ENCODE measurements at regions not wholly inside any gene's neighbourhood (a gene's known extent, or its start where the extent isn't known, plus 50 kb on each side); places are given as distances from the start of the nearest gene placed in this dataset.

DNA sequence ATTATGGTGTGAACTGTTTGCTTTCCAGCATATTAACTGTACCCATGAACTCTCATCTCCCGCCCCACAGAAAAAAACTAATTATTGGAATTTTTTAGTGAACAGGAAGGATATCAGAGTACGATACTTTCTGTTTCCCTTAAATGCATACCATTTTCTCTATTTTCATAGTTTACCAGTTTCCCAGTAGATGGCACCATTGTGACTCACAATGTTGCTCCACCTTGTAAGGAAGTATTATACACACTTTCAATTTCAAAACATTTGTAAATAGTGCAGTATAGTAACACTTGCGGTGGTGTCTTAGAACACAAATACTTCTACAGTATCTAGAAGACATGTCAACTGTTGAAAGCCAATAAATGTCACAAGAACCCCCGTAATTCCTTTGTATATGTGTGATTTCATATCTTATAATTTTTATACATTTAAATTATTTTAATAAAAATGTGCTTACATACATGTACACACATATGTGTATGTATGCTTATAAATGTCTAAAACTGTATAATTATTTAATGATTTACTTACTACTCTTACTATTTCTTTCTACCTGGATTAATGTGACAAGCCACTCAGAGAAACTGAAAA is 167.3 kb downstream of the SLIT2 start:
- H3K36me3 ChIP-seq (ENCODE audit: insufficient read depth, low read length) = no peaks in the 10 kb centered on the region
- TF ChIP-seq FOXP2 (optimal IDR thresholded peaks at IDR 0.05; ENCODE audit: control extremely low read depth, extremely low read length, insufficient read depth) (no peak), POLR2AphosphoS5 (IDR thresholded peaks at IDR 0.05; ENCODE audit: borderline replicate concordance, low read depth, low read length) (no peak), EZH2 (IDR thresholded peaks at IDR 0.05) (no peak)
- peak overlapping the region; percentile 45 for H3K9ac ChIP-seq (ENCODE audit: insufficient read length)
- DNase-seq (ENCODE audit: low read depth, low spot score) = no peak
- H3K9me3 ChIP-seq (ENCODE audit: low read depth, low read length) = no peaks in the 10 kb centered on the region
- H3K4me3 ChIP-seq = peak overlapping the region; percentile 59
- H3K27ac ChIP-seq = no peak overlapping the region

DNA sequence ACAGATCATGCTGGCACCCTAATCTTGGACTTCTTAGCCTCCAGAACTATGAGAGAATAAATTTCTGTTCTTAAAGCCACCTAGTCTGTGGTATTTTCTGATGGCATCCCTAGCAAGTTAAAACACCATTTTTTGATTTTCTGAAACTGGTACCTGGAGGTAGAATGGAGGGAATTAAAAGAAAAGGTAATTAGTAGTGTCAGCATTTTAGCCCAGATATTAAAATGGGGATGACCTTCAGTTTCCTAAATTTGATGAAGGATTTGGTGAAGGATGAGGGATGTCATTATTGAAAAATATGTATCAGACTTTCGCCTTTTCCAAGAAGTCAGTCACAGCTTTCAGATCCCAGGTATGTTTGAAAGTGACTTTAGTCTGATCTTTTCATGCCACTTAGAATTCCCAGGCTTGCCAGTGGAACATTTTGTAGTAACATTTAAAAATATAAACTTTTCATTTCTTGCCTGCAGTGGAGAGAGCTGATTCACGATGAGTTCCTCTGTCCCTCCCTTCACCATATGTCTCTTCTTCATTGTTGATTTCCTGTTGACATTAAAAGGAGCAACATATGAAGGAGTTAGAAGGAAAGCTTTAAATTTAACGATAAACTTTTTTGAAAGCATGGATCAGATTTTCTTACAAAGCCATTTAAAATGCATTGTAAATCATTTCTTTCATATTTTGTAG is 169.4 kb downstream of the SLIT2 start:
- no peaks in the 10 kb centered on the region for H3K36me3 ChIP-seq (ENCODE audit: insufficient read depth, low read length)

DNA sequence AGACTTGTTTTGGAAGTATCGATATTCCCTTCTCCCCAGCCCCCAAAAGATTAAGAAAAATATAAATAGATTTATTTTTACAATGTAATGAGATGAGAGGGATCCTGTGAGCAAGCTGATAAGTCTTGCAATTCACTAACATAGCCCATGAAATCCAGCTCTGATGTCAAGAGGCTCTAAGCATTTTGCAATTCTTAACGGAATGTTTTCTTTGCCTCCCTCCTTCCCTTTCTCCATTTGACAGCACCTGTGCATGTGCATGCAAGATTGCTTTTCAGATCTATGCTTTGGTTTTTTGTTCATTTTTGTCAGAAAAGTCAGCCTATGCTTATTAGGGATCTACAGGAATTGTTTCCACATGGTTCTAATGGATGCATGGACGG is 169.9 kb downstream of the SLIT2 start:
- Histone ChIP-seq H3K4me3 (no peak overlapping the region), H3K9ac (ENCODE audit: insufficient read length) (no peak overlapping the region), H3K9me3 (ENCODE audit: low read depth, low read length) (no peaks in the 10 kb centered on the region), H3K36me3 (ENCODE audit: insufficient read depth, low read length) (no peaks in the 10 kb centered on the region), H3K27ac (no peak overlapping the region)
- no peak for DNase-seq (ENCODE audit: low read depth, low spot score)
- no peak for TF ChIP-seq POLR2AphosphoS5 (IDR thresholded peaks at IDR 0.05; ENCODE audit: borderline replicate concordance, low read depth, low read length)
- TF ChIP-seq EZH2 (IDR thresholded peaks at IDR 0.05) = no peak
- TF ChIP-seq FOXP2 (optimal IDR thresholded peaks at IDR 0.05; ENCODE audit: control extremely low read depth, extremely low read length, insufficient read depth) = no peak

More for the DNA sequence above, 169.4 kb downstream of the SLIT2 start:
- Histone ChIP-seq H3K4me3 (no peak overlapping the region), H3K9me3 (ENCODE audit: low read depth, low read length) (no peaks in the 10 kb centered on the region), H3K27ac (no peak overlapping the region), H3K9ac (ENCODE audit: insufficient read length) (no peak overlapping the region)
- TF ChIP-seq POLR2AphosphoS5 (IDR thresholded peaks at IDR 0.05; ENCODE audit: borderline replicate concordance, low read depth, low read length) (no peak), EZH2 (IDR thresholded peaks at IDR 0.05) (no peak), FOXP2 (optimal IDR thresholded peaks at IDR 0.05; ENCODE audit: control extremely low read depth, extremely low read length, insufficient read depth) (no peak)
- no peak for DNase-seq (ENCODE audit: low read depth, low spot score)

DNA sequence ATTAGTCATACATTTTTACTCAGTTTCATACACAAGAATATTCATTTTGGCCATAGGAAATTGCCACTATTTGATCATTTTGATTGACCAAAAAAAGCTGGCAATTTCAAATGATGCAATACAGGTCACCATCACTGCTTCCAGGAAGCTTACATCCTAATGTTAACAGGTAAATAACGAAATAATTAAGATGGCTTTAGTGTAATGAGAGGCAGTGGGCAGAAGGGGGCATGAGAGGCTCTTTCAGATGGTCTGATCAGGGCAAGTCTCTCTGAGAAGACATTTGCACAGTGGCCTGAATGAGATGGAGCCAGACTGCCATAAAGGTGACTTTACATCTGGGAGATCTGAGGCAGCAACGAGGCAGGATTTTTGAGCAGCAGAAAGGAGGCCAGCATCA is 170.7 kb downstream of the SLIT2 start:
- Histone ChIP-seq H3K27ac (no peak overlapping the region), H3K36me3 (ENCODE audit: insufficient read depth, low read length) (no peaks in the 10 kb centered on the region), H3K9me3 (ENCODE audit: low read depth, low read length) (no peaks in the 10 kb centered on the region), H3K4me3 (no peak overlapping the region), H3K9ac (ENCODE audit: insufficient read length) (no peak overlapping the region)
- TF ChIP-seq FOXP2 (optimal IDR thresholded peaks at IDR 0.05; ENCODE audit: control extremely low read depth, extremely low read length, insufficient read depth) (no peak), POLR2AphosphoS5 (IDR thresholded peaks at IDR 0.05; ENCODE audit: borderline replicate concordance, low read depth, low read length) (no peak), EZH2 (IDR thresholded peaks at IDR 0.05) (no peak)
- DNase-seq (ENCODE audit: low read depth, low spot score) = no peak

DNA sequence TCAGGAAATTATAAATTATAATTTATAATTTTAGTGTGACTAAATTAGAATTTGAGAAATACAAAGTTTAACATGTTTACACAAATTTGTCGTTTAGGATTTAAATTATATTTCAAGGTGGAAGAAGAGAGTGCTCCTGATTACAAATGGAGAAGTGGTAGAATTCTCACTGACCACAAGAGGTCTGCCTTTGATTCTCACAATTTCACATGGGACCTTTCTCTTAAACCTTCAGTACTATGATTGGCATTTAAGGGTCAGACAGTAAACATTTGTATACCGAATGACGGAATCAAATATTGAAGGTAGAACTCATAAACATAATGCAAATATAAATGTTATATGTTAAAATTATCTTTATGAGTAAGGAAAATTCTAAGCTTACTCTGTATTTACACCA is 171.7 kb downstream of the SLIT2 start:
- H3K9me3 ChIP-seq (ENCODE audit: low read depth, low read length) = no peaks in the 10 kb centered on the region
- H3K9ac ChIP-seq (ENCODE audit: insufficient read length) = no peak overlapping the region
- no peak overlapping the region for H3K27ac ChIP-seq
- no peak for DNase-seq (ENCODE audit: low read depth, low spot score)
- no peak overlapping the region for H3K4me3 ChIP-seq
- no peak for TF ChIP-seq FOXP2 (optimal IDR thresholded peaks at IDR 0.05; ENCODE audit: control extremely low read depth, extremely low read length, insufficient read depth)
- TF ChIP-seq EZH2 (IDR thresholded peaks at IDR 0.05) = no peak
- no peak for TF ChIP-seq POLR2AphosphoS5 (IDR thresholded peaks at IDR 0.05; ENCODE audit: borderline replicate concordance, low read depth, low read length)
- H3K36me3 ChIP-seq (ENCODE audit: insufficient read depth, low read length) = no peaks in the 10 kb centered on the region

DNA sequence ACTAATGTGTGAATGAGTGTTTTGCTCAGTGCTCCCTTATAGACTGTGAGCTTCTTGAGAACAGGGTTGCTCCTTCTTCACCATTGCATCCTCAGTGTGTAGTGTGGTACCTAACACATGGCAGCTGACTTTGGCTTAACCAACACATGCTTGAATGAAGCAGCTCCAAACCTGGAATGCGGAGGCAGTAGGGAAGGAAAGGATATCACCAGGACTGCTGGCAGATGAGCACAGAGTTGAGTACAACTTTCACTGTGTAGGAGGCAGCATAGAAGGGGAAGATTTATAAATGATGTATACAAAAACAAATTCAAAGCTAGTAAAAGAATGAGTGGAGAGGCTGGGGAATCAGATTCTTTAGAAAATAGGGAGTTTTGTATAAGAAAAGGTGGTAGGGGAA is 174.3 kb downstream of the SLIT2 start:
- Histone ChIP-seq H3K4me3 (no peak overlapping the region), H3K36me3 (ENCODE audit: insufficient read depth, low read length) (no peaks in the 10 kb centered on the region), H3K9ac (ENCODE audit: insufficient read length) (no peak overlapping the region), H3K27ac (no peak overlapping the region), H3K9me3 (ENCODE audit: low read depth, low read length) (no peaks in the 10 kb centered on the region)
- TF ChIP-seq EZH2 (IDR thresholded peaks at IDR 0.05) (no peak), FOXP2 (optimal IDR thresholded peaks at IDR 0.05; ENCODE audit: control extremely low read depth, extremely low read length, insufficient read depth) (no peak), POLR2AphosphoS5 (IDR thresholded peaks at IDR 0.05; ENCODE audit: borderline replicate concordance, low read depth, low read length) (no peak)
- no peak for DNase-seq (ENCODE audit: low read depth, low spot score)

DNA sequence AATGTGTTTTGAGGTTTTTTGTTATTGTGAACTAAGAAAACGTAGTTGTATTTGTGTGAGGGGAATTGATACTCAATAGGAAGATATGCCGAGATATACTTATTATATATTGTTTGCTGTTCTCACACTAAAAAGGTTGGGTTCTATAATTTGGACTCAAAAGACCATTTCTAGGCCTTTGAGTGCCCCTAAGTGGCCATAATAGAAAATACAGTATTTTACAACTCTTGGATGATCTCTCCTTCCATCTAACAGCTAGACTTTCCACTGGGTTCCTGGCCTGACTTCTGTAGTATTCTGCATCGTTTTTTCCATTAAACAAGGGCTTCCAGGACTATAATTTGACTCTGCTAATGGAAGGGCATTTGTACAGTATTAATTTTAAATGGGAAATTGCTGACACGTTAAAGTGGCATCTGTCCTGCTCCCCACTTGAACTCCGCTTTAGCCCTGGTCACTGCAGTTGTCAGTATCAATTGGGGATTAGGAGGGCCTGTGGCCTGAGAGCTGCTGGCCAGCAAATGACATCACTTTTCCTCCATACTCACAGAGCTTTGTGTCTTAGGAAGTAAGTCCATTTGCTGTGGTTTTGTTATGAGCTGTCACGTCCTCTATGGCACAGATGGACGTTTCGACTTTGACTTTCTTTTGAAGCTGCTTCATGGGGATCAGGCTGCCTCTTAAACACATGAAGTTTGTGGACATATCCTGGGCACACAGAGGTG is 176.9 kb downstream of the SLIT2 start:
- TF ChIP-seq POLR2AphosphoS5 (IDR thresholded peaks at IDR 0.05; ENCODE audit: borderline replicate concordance, low read depth, low read length) = no peak
- TF ChIP-seq FOXP2 (optimal IDR thresholded peaks at IDR 0.05; ENCODE audit: control extremely low read depth, extremely low read length, insufficient read depth) = no peak
- TF ChIP-seq EZH2 (IDR thresholded peaks at IDR 0.05) = no peak
- H3K9me3 ChIP-seq (ENCODE audit: low read depth, low read length) = no peaks in the 10 kb centered on the region
- no peak for DNase-seq (ENCODE audit: low read depth, low spot score)
- no peak overlapping the region for H3K27ac ChIP-seq
- H3K9ac ChIP-seq (ENCODE audit: insufficient read length) = no peak overlapping the region
- no peaks in the 10 kb centered on the region for H3K36me3 ChIP-seq (ENCODE audit: insufficient read depth, low read length)
- no peak overlapping the region for H3K4me3 ChIP-seq

DNA sequence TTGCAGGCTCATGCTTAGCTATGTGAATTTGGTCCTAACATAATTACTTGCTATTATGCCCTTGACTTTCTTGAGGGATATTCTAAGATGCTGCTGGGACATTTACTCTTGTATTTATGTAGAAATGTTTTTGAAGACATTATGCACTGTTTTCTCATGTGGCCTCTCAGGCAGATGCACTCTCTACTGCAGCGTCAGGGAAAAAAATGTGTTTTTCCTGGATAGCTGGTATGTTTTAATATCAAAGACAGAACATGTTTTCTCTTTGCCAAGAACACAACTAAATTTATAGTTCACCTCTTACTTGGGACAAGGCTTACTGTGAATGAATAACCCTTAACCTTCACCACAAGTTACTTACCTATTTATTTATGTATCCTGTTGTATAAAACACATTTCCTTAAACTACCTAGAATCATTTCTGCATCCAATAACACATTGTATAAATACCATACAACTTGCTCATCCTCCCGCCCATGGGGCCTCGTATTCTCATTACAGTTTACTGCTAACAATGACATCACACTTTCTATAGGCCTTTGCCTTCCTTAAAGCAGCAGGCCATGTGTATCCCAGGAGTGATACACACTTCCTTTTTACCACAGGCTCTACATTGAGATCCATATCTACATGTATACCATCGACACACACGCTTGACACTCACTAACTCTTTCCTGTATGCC is 178.7 kb downstream of the SLIT2 start:
- no peak overlapping the region for H3K4me3 ChIP-seq
- no peaks in the 10 kb centered on the region for H3K36me3 ChIP-seq (ENCODE audit: insufficient read depth, low read length)
- H3K9ac ChIP-seq (ENCODE audit: insufficient read length) = no peak overlapping the region
- no peak for DNase-seq (ENCODE audit: low read depth, low spot score)
- no peaks in the 10 kb centered on the region for H3K9me3 ChIP-seq (ENCODE audit: low read depth, low read length)
- TF ChIP-seq FOXP2 (optimal IDR thresholded peaks at IDR 0.05; ENCODE audit: control extremely low read depth, extremely low read length, insufficient read depth) (no peak), EZH2 (IDR thresholded peaks at IDR 0.05) (no peak), POLR2AphosphoS5 (IDR thresholded peaks at IDR 0.05; ENCODE audit: borderline replicate concordance, low read depth, low read length) (no peak)
- H3K27ac ChIP-seq = no peak overlapping the region

Data from SK-N-MC (cell line).